Brain microvascular endothelial cell (primary cell): ENCODE measurements at regions not wholly inside any gene's neighbourhood (a gene's known extent, or its start where the extent isn't known, plus 50 kb on each side); places are given as distances from the start of the nearest gene placed in this dataset.

Experiments
- DNase-seq: peaks from one replicate; pipeline ENCODE4 v3.0.0-alpha.2; 2020
- H3K27ac ChIP-seq: fragments of 250-450 bp; sonication (Bioruptor Pico); 2 replicates; pipeline ENCODE4 v1.5.1; 2020; ENCODE audit warnings: mild to moderate bottlenecking, moderate library complexity
- H3K27me3 ChIP-seq: fragments of 250-450 bp; sonication (Bioruptor Pico); replicated peaks from 2 replicates; pipeline ENCODE4 v1.5.1; 2020; ENCODE audit warnings: mild to moderate bottlenecking
- H3K36me3 ChIP-seq: fragments of 250-450 bp; sonication (Bioruptor Pico); replicated peaks from 2 replicates; pipeline ENCODE4 v1.5.1; 2020; ENCODE audit warnings: mild to moderate bottlenecking
- H3K4me3 ChIP-seq: 2 replicates; pipeline ENCODE4 v1.5.1; 2011; ENCODE audit warnings: low read depth, mild to moderate bottlenecking, control low read depth, low read length, moderate library complexity
- CTCF ChIP-seq: IDR thresholded peaks from 2 replicates; pipeline ENCODE4 v1.5.1; 2011; ENCODE audit warnings: low read depth, mild to moderate bottlenecking, moderate library complexity, low read length, control low read depth, inconsistent platforms; ENCODE audit errors: missing control alignments
- in situ Hi-C: cut with HindIII; loops from 2 replicates; pipeline ENCODE4 v1.10.0; 2017; ENCODE audit warnings: low sequenced_read_pairs, low pct_ligation_motif_present

DNA sequence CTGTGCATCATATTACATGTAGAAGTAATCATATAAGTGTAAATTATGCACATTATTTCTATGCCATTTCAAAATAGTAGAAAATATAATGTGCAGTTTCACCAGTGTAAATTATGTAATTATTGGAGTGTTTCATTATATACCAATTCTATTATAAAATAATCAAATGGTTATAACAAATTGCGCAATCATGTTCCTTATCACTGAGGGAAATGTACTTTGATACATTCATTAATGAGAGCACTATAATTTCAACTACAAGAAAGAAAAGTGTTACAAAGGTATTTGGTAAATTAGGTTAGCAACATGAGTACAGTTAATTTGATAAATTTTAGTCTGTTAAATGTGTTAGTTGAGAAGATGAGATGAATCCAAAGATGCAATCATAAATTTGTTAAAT is 421.5 kb upstream of the CDH10 start:
- DNase-seq, result no peak
- Histone ChIP-seq H3K27ac (no peak overlapping the region), H3K36me3 (no peaks in the 10 kb centered on the region), H3K27me3 (no peaks in the 10 kb centered on the region), H3K4me3 (no peak overlapping the region)
- in situ Hi-C loops, result no loop called here
- TF ChIP-seq CTCF, result no peak

DNA sequence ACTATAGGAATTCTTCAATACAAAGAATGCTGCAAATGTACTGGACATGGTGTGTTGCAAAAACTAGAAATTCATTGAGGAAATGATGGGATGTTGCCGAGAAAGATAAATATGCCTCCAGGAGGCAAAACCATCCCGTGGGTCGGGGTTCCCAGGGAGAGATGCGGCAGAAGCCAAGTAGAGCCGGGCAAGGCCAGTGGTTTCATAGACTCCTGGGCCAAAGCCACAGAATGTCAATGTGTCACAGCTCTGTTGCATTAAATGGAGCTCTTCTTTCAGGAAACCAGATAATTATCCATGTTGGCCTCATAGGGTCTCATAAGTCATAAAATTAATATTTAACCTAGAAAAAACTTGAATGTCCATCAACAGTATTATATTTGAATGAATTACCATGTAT is 419.5 kb upstream of the CDH10 start:
- Histone ChIP-seq H3K27me3 (no peaks in the 10 kb centered on the region), H3K4me3 (no peak overlapping the region), H3K27ac (no peak overlapping the region), H3K36me3 (no peaks in the 10 kb centered on the region)
- no peak for TF ChIP-seq CTCF
- in situ Hi-C loops, result no loop called here
- no peak for DNase-seq

GRCh38 chr5:25060575-25060974 is 415.8 kb upstream of the CDH10 start:
- H3K4me3 ChIP-seq, result no peak overlapping the region
- in situ Hi-C loops, result no loop called here
- no peaks in the 10 kb centered on the region for H3K27me3 ChIP-seq
- no peak for DNase-seq
- H3K36me3 ChIP-seq, result no peaks in the 10 kb centered on the region
- no peak for TF ChIP-seq CTCF
- no peak overlapping the region for H3K27ac ChIP-seq

DNA sequence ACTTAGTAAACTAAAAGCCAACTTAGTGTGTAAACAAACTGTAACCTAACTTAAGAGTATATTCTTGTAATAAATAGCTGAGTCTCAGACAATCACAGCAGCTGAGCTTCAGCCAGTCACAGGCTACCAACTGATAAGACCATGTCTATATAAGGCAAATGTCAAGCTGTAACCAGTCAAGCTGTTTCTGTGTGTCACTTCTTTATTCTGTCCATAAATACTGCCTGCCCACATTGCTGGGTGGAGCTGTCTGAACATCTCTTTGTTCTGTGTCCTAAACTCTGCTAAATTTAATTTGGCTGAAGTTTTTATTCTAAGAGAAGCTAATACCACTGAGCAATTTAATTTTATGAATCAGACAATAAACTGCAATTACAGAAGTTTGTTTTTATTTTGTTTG is 412.1 kb upstream of the CDH10 start:
- Histone ChIP-seq H3K27me3 (no peaks in the 10 kb centered on the region), H3K36me3 (no peaks in the 10 kb centered on the region), H3K27ac (no peak overlapping the region), H3K4me3 (no peak overlapping the region)
- no peak for TF ChIP-seq CTCF
- in situ Hi-C loops, result no loop called here
- no peak for DNase-seq

DNA sequence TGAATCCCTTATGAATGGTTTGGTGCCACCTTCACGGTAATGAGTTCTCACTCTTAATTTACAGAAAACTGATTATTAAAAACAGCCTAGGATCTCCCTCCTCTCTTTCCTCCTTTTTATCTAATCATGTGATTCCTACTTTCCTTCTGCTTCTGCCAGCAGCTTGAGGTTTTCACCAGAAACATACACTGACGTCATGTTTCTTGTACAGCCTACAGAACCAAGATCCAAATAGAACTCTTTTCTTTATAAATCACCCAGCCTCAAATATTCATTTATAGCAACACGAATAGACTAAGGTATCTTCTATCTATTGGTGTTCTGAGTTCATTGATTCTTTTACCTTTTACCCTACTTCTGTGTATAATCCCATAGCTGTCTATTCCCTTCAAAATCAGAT is 388.9 kb upstream of the CDH10 start:
- TF ChIP-seq CTCF, result no peak
- no peaks in the 10 kb centered on the region for H3K36me3 ChIP-seq
- H3K27ac ChIP-seq, result no peak overlapping the region
- no peak overlapping the region for H3K4me3 ChIP-seq
- DNase-seq, result no peak
- in situ Hi-C loops, result no loop called here
- no peaks in the 10 kb centered on the region for H3K27me3 ChIP-seq

GRCh38 chr5:25029004-25029403 is 384.2 kb upstream of the CDH10 start:
- Histone ChIP-seq H3K36me3 (no peaks in the 10 kb centered on the region), H3K27ac (no peak overlapping the region), H3K27me3 (no peaks in the 10 kb centered on the region), H3K4me3 (no peak overlapping the region)
- no peak for DNase-seq
- in situ Hi-C loops, result no loop called here
- no peak for TF ChIP-seq CTCF
